Activated CD4-positive, alpha-beta memory T cell treated with anti-CD3 and anti-CD28 coated beads, Interleukin-2, amount 10 ng/mL, durations not matched to agents 7 days and 5 days (primary cell): ENCODE measurements at regions not wholly inside any gene's neighbourhood (a gene's known extent, or its start where the extent isn't known, plus 50 kb on each side); places are given as distances from the start of the nearest gene placed in this dataset.

Source experiments
- CTCF ChIA-PET: fragments of 350-600 bp; sonication (Branson Sonifier 250); formaldehyde crosslinking; loops from one replicate; lab custom pipeline; 2021; ENCODE audit warnings: antibody characterized with exemption, inconsistent platforms; lab: Charles Lee
- POLR2A ChIA-PET: fragments of 350-600 bp; sonication (Branson Sonifier 250); formaldehyde crosslinking; loops from one replicate; lab custom pipeline; 2021; ENCODE audit warnings: antibody characterized with exemption; lab: Charles Lee
- DNase-seq: peaks from one replicate; pipeline ENCODE4 v3.0.0-alpha.2; 2020
- H3K27ac Mint-ChIP-seq: one replicate; pipeline ENCODE4 v1.8.0; 2021; ENCODE audit warnings: mild to moderate bottlenecking, mixed read lengths
- H3K27me3 Mint-ChIP-seq: one replicate; pipeline ENCODE4 v1.8.0; 2021; ENCODE audit warnings: mixed read lengths
- H3K36me3 Mint-ChIP-seq: one replicate; pipeline ENCODE4 v1.8.0; 2021; ENCODE audit warnings: low read depth, mixed read lengths
- H3K4me1 Mint-ChIP-seq: one replicate; pipeline ENCODE4 v1.8.0; 2021; ENCODE audit warnings: mixed read lengths
- H3K4me3 Mint-ChIP-seq: one replicate; pipeline ENCODE4 v1.8.0; 2021; ENCODE audit warnings: mild to moderate bottlenecking, mixed read lengths
- H3K9me3 Mint-ChIP-seq: one replicate; pipeline ENCODE4 v1.8.0; 2021; ENCODE audit warnings: mixed read lengths

GRCh38 chr7:46468753-46469356 lies 547.8 kb upstream of the IGFBP3 start:
- ChIA-PET POLR2A (no interaction called here), CTCF (no interaction called here)
- Mint-ChIP-seq H3K4me3 (no peak overlapping the region), H3K4me1 (no peaks in the 10 kb centered on the region), H3K27ac (no peak overlapping the region), H3K9me3 (peaks cover 42% of the 10 kb centered on the region), H3K27me3 (no peaks in the 10 kb centered on the region), H3K36me3 (no peaks in the 10 kb centered on the region)
- no peak for DNase-seq

- Mint-ChIP-seq H3K4me3 (no peak overlapping the region), H3K4me1 (no peaks in the 10 kb centered on the region), H3K27ac (no peak overlapping the region), H3K9me3 (peaks cover 24% of the 10 kb centered on the region), H3K27me3 (no peaks in the 10 kb centered on the region), H3K36me3 (no peaks in the 10 kb centered on the region)
- POLR2A ChIA-PET, result no interaction called here
- DNase-seq, result no peak
- CTCF ChIA-PET, result no interaction called here
Measured at GRCh38 chr7:46463170-46463569, 542.1 kb upstream of the IGFBP3 start.

- Mint-ChIP-seq H3K36me3 (no peaks in the 10 kb centered on the region), H3K27me3 (no peaks in the 10 kb centered on the region), H3K4me1 (no peaks in the 10 kb centered on the region), H3K4me3 (no peak overlapping the region), H3K27ac (no peak overlapping the region), H3K9me3 (peaks cover 13% of the 10 kb centered on the region)
- ChIA-PET CTCF (no interaction called here), POLR2A (no interaction called here)
- DNase-seq, result no peak
Measured at GRCh38 chr7:46461334-46461777, 540.3 kb upstream of the IGFBP3 start.

GRCh38 chr7:46459942-46460341 lies 538.9 kb upstream of the IGFBP3 start:
- Mint-ChIP-seq H3K4me3 (no peak overlapping the region), H3K9me3 (peaks cover 10% of the 10 kb centered on the region), H3K4me1 (no peaks in the 10 kb centered on the region), H3K27ac (no peak overlapping the region), H3K27me3 (no peaks in the 10 kb centered on the region), H3K36me3 (no peaks in the 10 kb centered on the region)
- DNase-seq, result no peak
- CTCF ChIA-PET, result no interaction called here
- POLR2A ChIA-PET, result no interaction called here

GRCh38 chr7:46454816-46455215 lies 533.7 kb upstream of the IGFBP3 start:
- Mint-ChIP-seq H3K4me1 (no peaks in the 10 kb centered on the region), H3K4me3 (no peak overlapping the region), H3K36me3 (no peaks in the 10 kb centered on the region), H3K27me3 (no peaks in the 10 kb centered on the region), H3K27ac (no peak overlapping the region), H3K9me3 (peaks cover 5% of the 10 kb centered on the region)
- CTCF ChIA-PET, result no interaction called here
- POLR2A ChIA-PET, result no interaction called here
- DNase-seq, result no peak

- Mint-ChIP-seq H3K9me3 (peaks cover 5% of the 10 kb centered on the region), H3K36me3 (no peaks in the 10 kb centered on the region), H3K27me3 (no peaks in the 10 kb centered on the region), H3K4me1 (no peaks in the 10 kb centered on the region), H3K27ac (no peak overlapping the region), H3K4me3 (no peak overlapping the region)
- CTCF ChIA-PET, result no interaction called here
- POLR2A ChIA-PET, result no interaction called here
- no peak for DNase-seq
Measured at GRCh38 chr7:46452561-46453135, 531.6 kb upstream of the IGFBP3 start.

GRCh38 chr7:46451846-46452245 lies 530.8 kb upstream of the IGFBP3 start:
- peaks cover 5% of the 10 kb centered on the region for H3K9me3 Mint-ChIP-seq

GRCh38 chr7:46450886-46451285 lies 529.8 kb upstream of the IGFBP3 start:
- H3K36me3 Mint-ChIP-seq, result no peaks in the 10 kb centered on the region
- H3K27ac Mint-ChIP-seq, result no peak overlapping the region
- ChIA-PET POLR2A (no interaction called here), CTCF (no interaction called here)
- H3K9me3 Mint-ChIP-seq, result peaks cover 5% of the 10 kb centered on the region
- H3K4me1 Mint-ChIP-seq, result no peaks in the 10 kb centered on the region
- no peak for DNase-seq
- H3K4me3 Mint-ChIP-seq, result no peak overlapping the region
- H3K27me3 Mint-ChIP-seq, result no peaks in the 10 kb centered on the region

More at GRCh38 chr7:46451846-46452245, 530.8 kb upstream of the IGFBP3 start:
- Mint-ChIP-seq H3K36me3 (no peaks in the 10 kb centered on the region), H3K4me1 (no peaks in the 10 kb centered on the region), H3K4me3 (no peak overlapping the region), H3K27me3 (no peaks in the 10 kb centered on the region), H3K27ac (no peak overlapping the region)
- no peak for DNase-seq
- POLR2A ChIA-PET, result no interaction called here
- CTCF ChIA-PET, result no interaction called here

GRCh38 chr7:46450425-46450824 lies 529.4 kb upstream of the IGFBP3 start:
- ChIA-PET POLR2A (no interaction called here), CTCF (no interaction called here)
- H3K9me3 Mint-ChIP-seq, result peaks cover 5% of the 10 kb centered on the region
- no peaks in the 10 kb centered on the region for H3K4me1 Mint-ChIP-seq
- no peak overlapping the region for H3K27ac Mint-ChIP-seq
- no peaks in the 10 kb centered on the region for H3K27me3 Mint-ChIP-seq
- DNase-seq, result no peak
- no peak overlapping the region for H3K4me3 Mint-ChIP-seq
- no peaks in the 10 kb centered on the region for H3K36me3 Mint-ChIP-seq

- H3K4me1 Mint-ChIP-seq, result no peaks in the 10 kb centered on the region
- no peaks in the 10 kb centered on the region for H3K27me3 Mint-ChIP-seq
- CTCF ChIA-PET, result no interaction called here
- no peak overlapping the region for H3K27ac Mint-ChIP-seq
- H3K4me3 Mint-ChIP-seq, result no peak overlapping the region
- DNase-seq, result no peak
- POLR2A ChIA-PET, result no interaction called here
- H3K36me3 Mint-ChIP-seq, result no peaks in the 10 kb centered on the region
- H3K9me3 Mint-ChIP-seq, result peaks cover 5% of the 10 kb centered on the region
Measured at GRCh38 chr7:46449743-46450142, 528.7 kb upstream of the IGFBP3 start.

GRCh38 chr7:46448478-46448877 lies 527.4 kb upstream of the IGFBP3 start:
- Mint-ChIP-seq H3K4me3 (no peak overlapping the region), H3K27ac (no peak overlapping the region), H3K9me3 (peaks cover 3% of the 10 kb centered on the region), H3K36me3 (no peaks in the 10 kb centered on the region), H3K27me3 (no peaks in the 10 kb centered on the region), H3K4me1 (no peaks in the 10 kb centered on the region)
- ChIA-PET POLR2A (no interaction called here), CTCF (no interaction called here)
- DNase-seq, result no peak

- ChIA-PET CTCF (no interaction called here), POLR2A (no interaction called here)
- no peaks in the 10 kb centered on the region for H3K4me1 Mint-ChIP-seq
- H3K27ac Mint-ChIP-seq, result no peak overlapping the region
- no peak for DNase-seq
- no peaks in the 10 kb centered on the region for H3K27me3 Mint-ChIP-seq
- H3K36me3 Mint-ChIP-seq, result no peaks in the 10 kb centered on the region
- peaks cover 5% of the 10 kb centered on the region for H3K9me3 Mint-ChIP-seq
- no peak overlapping the region for H3K4me3 Mint-ChIP-seq
Measured at GRCh38 chr7:46446151-46446550, 525.1 kb upstream of the IGFBP3 start.

- Mint-ChIP-seq H3K27ac (no peak overlapping the region), H3K4me1 (no peaks in the 10 kb centered on the region), H3K36me3 (no peaks in the 10 kb centered on the region), H3K9me3 (peaks cover 8% of the 10 kb centered on the region), H3K27me3 (no peaks in the 10 kb centered on the region), H3K4me3 (no peak overlapping the region)
- DNase-seq, result no peak
- POLR2A ChIA-PET, result no interaction called here
- CTCF ChIA-PET, result no interaction called here
Measured at GRCh38 chr7:46444256-46444655, 523.2 kb upstream of the IGFBP3 start.

GRCh38 chr7:46440186-46440585 lies 519.1 kb upstream of the IGFBP3 start:
- no peaks in the 10 kb centered on the region for H3K27me3 Mint-ChIP-seq
- CTCF ChIA-PET, result no interaction called here
- no peak overlapping the region for H3K27ac Mint-ChIP-seq
- DNase-seq, result no peak
- H3K4me1 Mint-ChIP-seq, result no peaks in the 10 kb centered on the region
- POLR2A ChIA-PET, result no interaction called here
- H3K36me3 Mint-ChIP-seq, result no peaks in the 10 kb centered on the region
- no peak overlapping the region for H3K4me3 Mint-ChIP-seq
- H3K9me3 Mint-ChIP-seq, result peaks cover 8% of the 10 kb centered on the region
